ENCODE measurements at regions not wholly inside any gene's neighbourhood (a gene's known extent, or its start where the extent isn't known, plus 50 kb on each side); places are given as distances from the start of the nearest gene placed in this dataset.

DNA sequence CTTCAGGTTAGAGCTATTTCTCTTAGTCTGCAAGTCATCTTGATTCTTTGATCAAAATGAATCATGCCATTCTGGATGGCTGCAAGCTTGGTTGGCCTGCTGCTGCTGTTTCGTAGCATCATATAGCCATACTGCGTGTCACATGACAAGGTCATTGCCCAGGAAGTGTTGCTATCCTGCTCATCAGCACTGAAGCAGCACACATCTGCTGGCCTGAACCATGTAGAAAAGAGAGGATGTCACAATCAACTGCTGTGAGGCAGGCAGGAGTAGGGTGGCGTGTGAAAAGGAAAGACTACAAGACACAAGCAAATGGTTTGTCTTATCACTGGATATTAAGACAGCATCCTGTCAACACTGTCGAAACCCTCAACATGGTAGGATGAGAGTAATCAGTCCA, 376.7 kb upstream of the RORB start:
- ChIA-PET POLR2A (no interaction called here), CTCF (no interaction called here)
- no peaks in the 10 kb centered on the region for H3K9me1 ChIP-seq (replicated peaks; ENCODE audit: control insufficient read depth, extremely low read depth, insufficient read depth, low read length)
- H4K20me1 ChIP-seq (replicated peaks; ENCODE audit: control insufficient read depth, extremely low read depth, insufficient read depth, low read length), result no peaks in the 10 kb centered on the region
- TF ChIP-seq JUN (IDR thresholded peaks at IDR 0.05; ENCODE audit: borderline replicate concordance, insufficient read depth, insufficient read length, low read depth), result no peak
- TF ChIP-seq GATA2 (IDR thresholded peaks at IDR 0.05; ENCODE audit: insufficient read depth, insufficient read length, low read depth, low read length), result no peak
- no peak for TF ChIP-seq EZH2 (IDR thresholded peaks at IDR 0.05; ENCODE audit: borderline replicate concordance, low read depth, low read length, severe bottlenecking)
- no peak for TF ChIP-seq POLR2AphosphoS5 (IDR thresholded peaks at IDR 0.05; ENCODE audit: insufficient read depth, low read depth, low read length)
- TF ChIP-seq, protein P1, sequence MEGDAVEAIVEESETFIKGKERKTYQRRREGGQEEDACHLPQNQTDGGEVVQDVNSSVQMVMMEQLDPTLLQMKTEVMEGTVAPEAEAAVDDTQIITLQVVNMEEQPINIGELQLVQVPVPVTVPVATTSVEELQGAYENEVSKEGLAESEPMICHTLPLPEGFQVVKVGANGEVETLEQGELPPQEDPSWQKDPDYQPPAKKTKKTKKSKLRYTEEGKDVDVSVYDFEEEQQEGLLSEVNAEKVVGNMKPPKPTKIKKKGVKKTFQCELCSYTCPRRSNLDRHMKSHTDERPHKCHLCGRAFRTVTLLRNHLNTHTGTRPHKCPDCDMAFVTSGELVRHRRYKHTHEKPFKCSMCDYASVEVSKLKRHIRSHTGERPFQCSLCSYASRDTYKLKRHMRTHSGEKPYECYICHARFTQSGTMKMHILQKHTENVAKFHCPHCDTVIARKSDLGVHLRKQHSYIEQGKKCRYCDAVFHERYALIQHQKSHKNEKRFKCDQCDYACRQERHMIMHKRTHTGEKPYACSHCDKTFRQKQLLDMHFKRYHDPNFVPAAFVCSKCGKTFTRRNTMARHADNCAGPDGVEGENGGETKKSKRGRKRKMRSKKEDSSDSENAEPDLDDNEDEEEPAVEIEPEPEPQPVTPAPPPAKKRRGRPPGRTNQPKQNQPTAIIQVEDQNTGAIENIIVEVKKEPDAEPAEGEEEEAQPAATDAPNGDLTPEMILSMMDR (IDR thresholded peaks at IDR 0.05; ENCODE audit: extremely low read depth in 1 of 2, insufficient read depth in 1 of 2, low read depth in 1 of 2, low read length in 2 of 2), result no peak
- no peak for TF ChIP-seq POLR2A (IDR thresholded peaks at IDR 0.05; ENCODE audit: low read depth, low read length)
- TF ChIP-seq, protein P2, sequence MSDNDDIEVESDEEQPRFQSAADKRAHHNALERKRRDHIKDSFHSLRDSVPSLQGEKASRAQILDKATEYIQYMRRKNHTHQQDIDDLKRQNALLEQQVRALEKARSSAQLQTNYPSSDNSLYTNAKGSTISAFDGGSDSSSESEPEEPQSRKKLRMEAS (IDR thresholded peaks at IDR 0.05; ENCODE audit: insufficient read depth, insufficient read length), result no peak
- TF ChIP-seq FOS (IDR thresholded peaks at IDR 0.05; ENCODE audit: borderline replicate concordance, insufficient read depth, low read length), result no peak
- TF ChIP-seq MYC (IDR thresholded peaks at IDR 0.05; ENCODE audit: low read depth, low read length), result no peak
- no peak for DNase-seq (ENCODE audit: low read depth, low spot score)
- peaks cover 2% of the 10 kb centered on the region for H3K9me3 ChIP-seq (replicated peaks; ENCODE audit: control insufficient read depth, insufficient read depth, low read length)
- no peak overlapping the region for H2AFZ ChIP-seq (ENCODE audit: low read depth, low read length)
- H3K79me2 ChIP-seq (ENCODE audit: control insufficient read depth, insufficient read depth, low read length), result no peaks in the 10 kb centered on the region
- dilution Hi-C loops (cut with MboI; ENCODE audit: extremely low pct_ligation_motif_present, low sequenced_read_pairs), result no loop called here
- no peaks in the 10 kb centered on the region for H3K27me3 ChIP-seq (ENCODE audit: control insufficient read depth in 2 of 2, insufficient read depth in 2 of 2, low read length in 2 of 2)
- H3K4me1 ChIP-seq (ENCODE audit: control insufficient read depth, extremely low read depth, insufficient read depth, low read length), result no peaks in the 10 kb centered on the region
- no TSS peak for BruUV-seq (replicated peaks)
- no peaks in the 10 kb centered on the region for H3K36me3 ChIP-seq (ENCODE audit: control insufficient read depth in 2 of 2, extremely low read depth in 1 of 2, insufficient read depth in 2 of 2, low read length in 2 of 2)
- no peak for FAIRE-seq
- no peak overlapping the region for H3K9ac ChIP-seq (replicated peaks; ENCODE audit: extremely low read depth, insufficient read depth, low read length)
- H3K4me2 ChIP-seq (ENCODE audit: insufficient read depth, low read length), result no peak overlapping the region
- intact Hi-C loops (cut with micrococcal nuclease), result no loop called here
- H3K27ac ChIP-seq (ENCODE audit: insufficient read depth, low read depth, low read length), result no peak overlapping the region
- no peak overlapping the region for H3K4me3 ChIP-seq (replicated peaks in 1 of 3; ENCODE audit: insufficient read depth in 1 of 3, low read depth in 1 of 3, low read length in 3 of 3)

All from endothelial cell of umbilical vein (primary cell).